ENCODE measurements at regions not wholly inside any gene's neighbourhood (a gene's known extent, or its start where the extent isn't known, plus 50 kb on each side); places are given as distances from the start of the nearest gene placed in this dataset.

DNA sequence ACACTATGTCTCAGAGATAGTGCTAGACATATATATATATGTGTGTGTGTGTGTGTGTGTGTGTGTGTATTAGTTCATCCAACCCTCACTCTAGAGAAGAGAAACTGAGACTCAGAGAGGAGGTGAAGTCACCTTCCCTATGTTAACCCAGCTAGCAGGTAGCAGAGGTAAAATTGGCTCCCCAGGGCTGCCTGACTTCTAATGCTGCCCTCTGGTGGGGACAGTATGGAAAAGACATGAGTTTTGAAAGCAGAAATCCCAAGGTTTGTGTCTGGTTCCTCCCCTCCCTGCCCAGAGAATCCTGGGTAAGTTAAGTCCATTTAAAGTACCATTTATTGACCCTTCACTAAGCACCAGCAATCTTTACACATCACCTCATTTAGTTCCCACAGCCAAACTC, 137.7 kb downstream of the THNSL2 start:
- no peak for TF ChIP-seq EP300 (IDR thresholded peaks at IDR 0.05)
- TF ChIP-seq, protein P1, sequence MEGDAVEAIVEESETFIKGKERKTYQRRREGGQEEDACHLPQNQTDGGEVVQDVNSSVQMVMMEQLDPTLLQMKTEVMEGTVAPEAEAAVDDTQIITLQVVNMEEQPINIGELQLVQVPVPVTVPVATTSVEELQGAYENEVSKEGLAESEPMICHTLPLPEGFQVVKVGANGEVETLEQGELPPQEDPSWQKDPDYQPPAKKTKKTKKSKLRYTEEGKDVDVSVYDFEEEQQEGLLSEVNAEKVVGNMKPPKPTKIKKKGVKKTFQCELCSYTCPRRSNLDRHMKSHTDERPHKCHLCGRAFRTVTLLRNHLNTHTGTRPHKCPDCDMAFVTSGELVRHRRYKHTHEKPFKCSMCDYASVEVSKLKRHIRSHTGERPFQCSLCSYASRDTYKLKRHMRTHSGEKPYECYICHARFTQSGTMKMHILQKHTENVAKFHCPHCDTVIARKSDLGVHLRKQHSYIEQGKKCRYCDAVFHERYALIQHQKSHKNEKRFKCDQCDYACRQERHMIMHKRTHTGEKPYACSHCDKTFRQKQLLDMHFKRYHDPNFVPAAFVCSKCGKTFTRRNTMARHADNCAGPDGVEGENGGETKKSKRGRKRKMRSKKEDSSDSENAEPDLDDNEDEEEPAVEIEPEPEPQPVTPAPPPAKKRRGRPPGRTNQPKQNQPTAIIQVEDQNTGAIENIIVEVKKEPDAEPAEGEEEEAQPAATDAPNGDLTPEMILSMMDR (IDR thresholded peaks at IDR 0.05), result no peak
- TF ChIP-seq POLR2A (IDR thresholded peaks at IDR 0.05), result no peak
- no peak for DNase-seq
- H3K9me3 ChIP-seq, result no peaks in the 10 kb centered on the region
- no peak overlapping the region for H3K4me3 ChIP-seq
- no peaks in the 10 kb centered on the region for H3K4me1 ChIP-seq (ENCODE audit: insufficient read depth)
- H3K36me3 ChIP-seq, result no peaks in the 10 kb centered on the region
- H3K27ac ChIP-seq, result no peak overlapping the region
- intact Hi-C loops (cut with DNase I), result no loop called here
- H3K27me3 ChIP-seq, result no peaks in the 10 kb centered on the region

DNA sequence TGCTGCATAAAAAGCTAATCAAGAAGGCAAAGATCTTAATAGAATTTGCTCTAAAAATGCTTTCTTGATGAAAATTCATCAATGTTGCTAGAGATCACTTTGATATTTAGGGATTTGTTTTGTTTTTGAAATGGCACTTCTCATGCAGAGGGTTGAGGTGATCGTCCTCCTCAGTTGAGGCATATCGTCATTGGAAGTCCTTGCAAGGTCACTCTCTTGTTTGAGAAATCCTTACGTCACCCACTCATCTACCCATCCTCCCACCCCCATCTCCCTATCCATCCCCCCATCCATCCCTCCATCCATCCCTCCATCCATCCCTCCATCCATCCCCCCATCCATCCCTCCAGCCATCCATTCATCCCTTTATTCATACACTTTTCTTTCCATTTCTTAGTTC, 133.7 kb downstream of the THNSL2 start:
- TF ChIP-seq EP300 (IDR thresholded peaks at IDR 0.05) (no peak), POLR2A (IDR thresholded peaks at IDR 0.05) (no peak)
- TF ChIP-seq, protein P1 (IDR thresholded peaks at IDR 0.05), result no peak
- no peak for DNase-seq
- Histone ChIP-seq H3K36me3 (no peaks in the 10 kb centered on the region), H3K4me1 (ENCODE audit: insufficient read depth) (no peaks in the 10 kb centered on the region), H3K4me3 (no peak overlapping the region), H3K27me3 (no peaks in the 10 kb centered on the region), H3K27ac (no peak overlapping the region), H3K9me3 (no peaks in the 10 kb centered on the region)
- WGBS, 3 donors, result 74 to 90% (median 84%) methylated on average over 3 of the region's 3 CpGs
- intact Hi-C loops (cut with DNase I), result no loop called here

DNA sequence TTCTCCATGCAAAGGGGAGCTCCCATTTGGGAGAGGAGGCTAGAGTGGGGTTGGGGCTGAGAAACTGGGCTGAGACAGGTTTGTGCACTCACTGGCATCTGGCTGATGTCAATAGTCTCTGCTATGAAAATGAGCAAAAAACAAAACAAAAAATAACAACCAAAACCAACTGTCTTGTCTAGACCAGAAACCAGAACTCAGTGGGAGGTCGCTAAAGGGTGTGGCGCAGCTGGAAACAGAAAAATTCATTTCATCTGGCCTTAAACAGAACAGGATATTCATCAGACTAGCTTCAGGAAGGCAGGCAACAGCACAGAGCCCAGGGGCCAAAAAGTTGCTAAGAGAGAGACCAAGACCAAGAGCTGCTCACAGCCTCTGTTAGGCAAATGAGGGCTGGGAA, 126.1 kb downstream of the THNSL2 start:
- intact Hi-C loops (cut with DNase I), result no loop called here
- no peak for TF ChIP-seq POLR2A (IDR thresholded peaks at IDR 0.05)
- TF ChIP-seq, protein P1 (IDR thresholded peaks at IDR 0.05), result no peak
- no peak for TF ChIP-seq EP300 (IDR thresholded peaks at IDR 0.05)

DNA sequence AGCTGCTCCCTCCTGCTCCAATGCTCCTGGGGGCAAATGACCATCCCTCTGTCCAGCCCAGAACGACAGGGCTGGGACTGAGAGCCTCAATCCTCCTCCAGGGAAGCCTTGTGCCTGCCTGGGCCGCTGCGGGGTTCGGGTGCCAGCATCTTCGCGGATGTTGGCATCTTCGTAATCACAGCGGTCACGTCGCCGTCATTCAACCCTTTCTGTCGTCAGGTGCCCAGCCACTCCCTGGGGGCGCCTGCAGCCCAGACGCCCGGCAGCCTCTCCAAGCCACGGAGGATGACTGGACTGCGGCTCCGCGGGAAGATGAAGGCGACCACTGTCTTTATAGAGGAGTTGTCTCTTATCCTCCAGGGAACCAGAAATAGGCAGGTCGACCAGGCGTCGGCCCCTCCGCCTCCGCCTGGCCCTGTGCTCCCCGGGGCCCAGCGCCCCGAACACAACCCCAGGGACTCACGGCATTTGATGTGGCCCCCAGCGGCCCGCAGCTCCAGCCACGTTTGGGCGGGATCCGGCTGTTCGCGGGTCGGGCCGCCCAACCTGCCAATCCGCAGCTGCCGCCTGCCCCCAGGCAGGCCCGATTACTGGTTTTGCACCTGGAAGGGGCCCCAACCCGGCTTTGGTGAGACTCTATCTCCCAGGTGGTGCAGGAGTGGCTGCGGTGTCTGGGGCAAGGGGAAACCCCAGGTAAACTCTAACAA, 113.9 kb downstream of the THNSL2 start:
- TF ChIP-seq EP300 (IDR thresholded peaks at IDR 0.05) (no peak), POLR2A (IDR thresholded peaks at IDR 0.05) (no peak)
- TF ChIP-seq, protein P1 (IDR thresholded peaks at IDR 0.05), result no peak
- WGBS, 3 donors, result 21 to 48% (median 34%) methylated on average over 35 to 43 of the region's 43 CpGs
- Histone ChIP-seq H3K4me1 (ENCODE audit: insufficient read depth) (no peaks in the 10 kb centered on the region), H3K27me3 (no peaks in the 10 kb centered on the region), H3K36me3 (no peaks in the 10 kb centered on the region), H3K27ac (no peak overlapping the region), H3K9me3 (no peaks in the 10 kb centered on the region), H3K4me3 (no peak overlapping the region)
- intact Hi-C loops (cut with DNase I), result no loop called here
- no peak for DNase-seq

More for the DNA sequence above, 126.1 kb downstream of the THNSL2 start:
- Histone ChIP-seq H3K27me3 (no peaks in the 10 kb centered on the region), H3K36me3 (no peaks in the 10 kb centered on the region), H3K9me3 (no peaks in the 10 kb centered on the region), H3K27ac (no peak overlapping the region), H3K4me1 (ENCODE audit: insufficient read depth) (no peaks in the 10 kb centered on the region), H3K4me3 (no peak overlapping the region)
- DNase-seq, result no peak
- WGBS, 3 donors, result 81 to 92% (median 86%) methylated on average over 2 of the region's 2 CpGs

All from ovary (tissue), 7 donors.